ENCODE measurements at regions not wholly inside any gene's neighbourhood (a gene's known extent, or its start where the extent isn't known, plus 50 kb on each side); places are given as distances from the start of the nearest gene placed in this dataset.

DNA sequence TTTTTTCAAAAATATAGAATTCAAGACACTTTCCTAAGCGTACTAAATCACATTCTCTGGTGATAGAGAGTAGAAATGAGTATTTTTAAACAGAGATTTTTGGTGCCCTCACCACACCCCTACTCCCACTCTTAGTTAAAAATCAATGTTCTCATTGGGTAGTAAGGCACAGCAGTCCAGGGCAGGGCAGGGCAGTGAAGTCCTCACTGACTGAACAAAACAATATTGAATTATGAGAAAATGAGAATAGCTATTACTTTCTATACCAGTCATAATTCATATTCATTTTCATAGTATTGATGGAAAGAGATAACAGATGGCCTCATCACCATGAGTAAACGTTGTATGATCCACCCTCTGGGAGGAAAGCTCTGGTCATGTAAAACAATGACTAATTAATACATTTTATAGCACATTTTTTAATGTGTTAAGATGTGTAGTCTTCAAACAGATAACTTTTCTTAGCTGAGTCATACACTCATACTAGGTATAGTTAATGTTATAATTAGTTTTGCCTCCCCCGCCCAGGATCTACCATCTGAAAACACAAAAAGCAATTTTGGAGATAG is 686.1 kb downstream of the KCNJ3 start:
- H3K4me1 ChIP-seq (ENCODE audit: control extremely low read depth in 1 of 4, control insufficient read depth in 4 of 4, insufficient read depth in 4 of 4, low read length in 3 of 4): peaks cover 0 to 4% (median 0%) of the 10 kb centered on the region in 4 experiments
- H3K27ac ChIP-seq (ENCODE audit: insufficient read depth in 1 of 2, low read depth in 1 of 2, low read length in 2 of 2, poor library complexity in 1 of 2, severe bottlenecking in 2 of 2): no peak overlapping the region
- no peak overlapping the region for H3K4me3 ChIP-seq (ENCODE audit: control insufficient read depth in 1 of 7, extremely low read depth in 1 of 7, insufficient read depth in 4 of 7, low read depth in 2 of 7, low read length in 6 of 7)
- H3K27me3 ChIP-seq (replicated peaks in 2 of 5; ENCODE audit: control insufficient read depth in 4 of 5, insufficient read depth in 5 of 5, low read length in 4 of 5): no peaks in the 10 kb centered on the region
- no peaks in the 10 kb centered on the region for H3K9me3 ChIP-seq (ENCODE audit: control extremely low read depth in 1 of 5, control insufficient read depth in 4 of 5, insufficient read depth in 2 of 5, low read depth in 1 of 5, low read length in 4 of 5)
- no CpG with 5 or more reads among the region's 3 CpGs for WGBS (ENCODE audit: insufficient coverage)
- DNase-seq: no peak
- CTCF ChIA-PET: interaction anchor here (1.7 kb wide), 1 partner anchor 15 kb away, joined by 3 read pairs; no protein-coding TSS in a partner anchor
- no peaks in the 10 kb centered on the region for H3K36me3 ChIP-seq (ENCODE audit: control insufficient read depth in 4 of 4, insufficient read depth in 4 of 4, low read length in 3 of 4)
- POLR2A ChIA-PET: no interaction called here

DNA sequence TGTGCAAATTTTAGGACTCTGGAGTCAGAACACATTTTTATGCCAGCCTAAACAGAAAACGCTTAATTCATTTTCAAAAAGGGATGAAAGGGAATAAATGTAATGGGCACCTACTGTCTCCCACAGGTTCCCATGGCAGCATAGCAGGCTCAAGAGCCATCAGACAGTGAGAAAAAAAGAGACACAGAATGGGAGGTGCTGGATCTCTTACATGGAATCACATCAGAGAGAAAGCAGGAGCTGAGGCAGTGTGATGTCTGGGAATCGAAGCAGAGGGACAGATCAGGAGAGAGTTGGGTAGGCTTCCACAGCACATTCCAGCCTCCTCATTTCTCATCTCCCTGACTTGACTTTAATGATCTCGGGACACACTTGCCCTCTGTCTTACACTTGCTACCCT is 684.3 kb downstream of the KCNJ3 start:
- CTCF ChIA-PET: no interaction called here
- 93% methylated on average over 2 of the region's 3 CpGs for WGBS (ENCODE audit: insufficient coverage)
- Histone ChIP-seq H3K9me3 (ENCODE audit: control extremely low read depth in 1 of 5, control insufficient read depth in 4 of 5, insufficient read depth in 2 of 5, low read depth in 1 of 5, low read length in 4 of 5) (no peaks in the 10 kb centered on the region), H3K4me3 (ENCODE audit: control insufficient read depth in 1 of 7, extremely low read depth in 1 of 7, insufficient read depth in 4 of 7, low read depth in 2 of 7, low read length in 6 of 7) (no peak overlapping the region), H3K27me3 (replicated peaks in 2 of 5; ENCODE audit: control insufficient read depth in 4 of 5, insufficient read depth in 5 of 5, low read length in 4 of 5) (no peaks in the 10 kb centered on the region), H3K27ac (ENCODE audit: insufficient read depth in 1 of 2, low read depth in 1 of 2, low read length in 2 of 2, poor library complexity in 1 of 2, severe bottlenecking in 2 of 2) (no peak overlapping the region), H3K36me3 (ENCODE audit: control insufficient read depth in 4 of 4, insufficient read depth in 4 of 4, low read length in 3 of 4) (no peaks in the 10 kb centered on the region), H3K4me1 (ENCODE audit: control extremely low read depth in 1 of 4, control insufficient read depth in 4 of 4, insufficient read depth in 4 of 4, low read length in 3 of 4) (peaks cover 0 to 16% (median 3%) of the 10 kb centered on the region in 4 experiments)
- POLR2A ChIA-PET: no interaction called here
- DNase-seq: no peak

DNA sequence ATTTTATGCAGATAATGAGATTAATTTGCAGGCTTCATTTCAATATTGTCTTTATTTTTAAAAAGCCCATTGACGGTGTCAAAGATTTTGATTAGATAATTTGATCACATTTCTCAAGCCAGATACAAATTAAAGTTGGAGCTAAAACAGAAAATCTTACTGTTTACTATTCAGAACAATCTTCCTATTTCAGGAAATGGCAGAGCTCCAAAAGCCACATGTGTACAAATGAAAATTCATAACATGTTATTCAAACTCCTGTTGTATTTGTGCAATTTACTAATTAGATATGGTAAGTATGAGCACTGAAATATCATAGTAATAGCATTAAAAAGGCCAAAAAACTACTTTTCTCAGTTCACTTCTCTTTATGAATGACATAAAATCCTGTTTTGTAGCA is 682.9 kb downstream of the KCNJ3 start:
- CTCF ChIA-PET: no interaction called here
- WGBS (ENCODE audit: insufficient coverage): no CpG with 5 or more reads among the region's 1 CpG
- no peaks in the 10 kb centered on the region for H3K9me3 ChIP-seq (ENCODE audit: control extremely low read depth in 1 of 5, control insufficient read depth in 4 of 5, insufficient read depth in 2 of 5, low read depth in 1 of 5, low read length in 4 of 5)
- DNase-seq: no peak
- POLR2A ChIA-PET: no interaction called here
- no peaks in the 10 kb centered on the region for H3K27me3 ChIP-seq (replicated peaks in 2 of 5; ENCODE audit: control insufficient read depth in 4 of 5, insufficient read depth in 5 of 5, low read length in 4 of 5)
- no peak overlapping the region for H3K4me3 ChIP-seq (ENCODE audit: control insufficient read depth in 1 of 7, extremely low read depth in 1 of 7, insufficient read depth in 4 of 7, low read depth in 2 of 7, low read length in 6 of 7)
- H3K36me3 ChIP-seq (ENCODE audit: control insufficient read depth in 4 of 4, insufficient read depth in 4 of 4, low read length in 3 of 4): no peaks in the 10 kb centered on the region
- H3K27ac ChIP-seq (ENCODE audit: insufficient read depth in 1 of 2, low read depth in 1 of 2, low read length in 2 of 2, poor library complexity in 1 of 2, severe bottlenecking in 2 of 2): no peak overlapping the region
- peaks cover 0 to 21% (median 4%) of the 10 kb centered on the region in 4 experiments for H3K4me1 ChIP-seq (ENCODE audit: control extremely low read depth in 1 of 4, control insufficient read depth in 4 of 4, insufficient read depth in 4 of 4, low read length in 3 of 4)

DNA sequence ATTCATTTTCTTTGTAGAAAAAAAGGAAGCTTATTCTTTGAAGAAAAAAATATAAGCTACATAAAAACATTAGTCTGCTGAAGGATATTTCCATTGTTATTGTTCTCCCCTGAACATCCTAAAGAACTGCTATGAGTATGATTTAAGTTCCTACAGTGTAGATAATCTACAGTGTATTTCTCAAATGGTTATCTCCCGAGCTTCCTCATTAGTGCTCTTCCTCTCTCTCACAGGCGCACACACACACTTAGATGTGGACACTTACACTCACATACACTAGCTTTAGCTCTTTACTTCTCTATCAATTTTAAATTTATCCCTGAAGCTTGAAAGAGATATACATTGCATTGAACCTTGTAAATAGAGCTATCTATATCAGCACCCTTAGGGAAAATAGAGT is 681.0 kb downstream of the KCNJ3 start:
- DNase-seq: peak in 2 of 3 donors; percentile 25 to 50
- H3K36me3 ChIP-seq (ENCODE audit: control insufficient read depth in 4 of 4, insufficient read depth in 4 of 4, low read length in 3 of 4): no peaks in the 10 kb centered on the region
- no peaks in the 10 kb centered on the region for H3K27me3 ChIP-seq (replicated peaks in 2 of 5; ENCODE audit: control insufficient read depth in 4 of 5, insufficient read depth in 5 of 5, low read length in 4 of 5)
- POLR2A ChIA-PET: no interaction called here
- H3K27ac ChIP-seq (ENCODE audit: insufficient read depth in 1 of 2, low read depth in 1 of 2, low read length in 2 of 2, poor library complexity in 1 of 2, severe bottlenecking in 2 of 2): no peak overlapping the region
- H3K9me3 ChIP-seq (ENCODE audit: control extremely low read depth in 1 of 5, control insufficient read depth in 4 of 5, insufficient read depth in 2 of 5, low read depth in 1 of 5, low read length in 4 of 5): no peaks in the 10 kb centered on the region
- WGBS (ENCODE audit: insufficient coverage): no CpG with 5 or more reads among the region's 2 CpGs
- CTCF ChIA-PET: interaction anchor here (0.6 to 4.5 kb wide), 6 partner anchors 9 to 1209 kb away, joined by 3 to 22 read pairs (median 3); no protein-coding TSS in a partner anchor
- H3K4me3 ChIP-seq (ENCODE audit: control insufficient read depth in 1 of 7, extremely low read depth in 1 of 7, insufficient read depth in 4 of 7, low read depth in 2 of 7, low read length in 6 of 7): no peak overlapping the region
- peaks cover 0 to 21% (median 4%) of the 10 kb centered on the region in 4 experiments for H3K4me1 ChIP-seq (ENCODE audit: control extremely low read depth in 1 of 4, control insufficient read depth in 4 of 4, insufficient read depth in 4 of 4, low read length in 3 of 4)

DNA sequence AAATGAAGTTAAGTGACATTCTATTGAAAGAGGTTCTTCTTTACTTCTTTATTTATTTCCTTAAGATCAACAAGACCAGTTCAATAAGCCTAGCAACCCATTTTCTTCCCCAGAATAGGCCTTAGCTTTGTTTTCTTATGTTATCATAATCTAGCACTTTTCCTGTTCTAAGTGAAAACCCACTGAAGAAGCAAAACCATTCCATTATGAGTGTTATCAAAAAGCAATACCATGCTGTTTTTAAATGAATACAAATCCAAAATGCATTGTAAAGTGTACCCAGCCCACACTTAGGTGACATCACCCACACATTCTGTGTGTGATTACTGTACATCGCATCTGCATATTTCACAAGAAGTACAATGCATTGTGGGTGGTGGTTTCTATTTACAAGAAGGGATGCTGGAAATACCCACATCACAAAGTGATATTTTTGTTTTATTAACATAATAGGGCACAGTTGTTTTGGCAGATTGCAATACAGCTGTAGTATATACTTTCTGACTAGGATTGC is 679.5 kb downstream of the KCNJ3 start:
- H3K27ac ChIP-seq (ENCODE audit: insufficient read depth in 1 of 2, low read depth in 1 of 2, low read length in 2 of 2, poor library complexity in 1 of 2, severe bottlenecking in 2 of 2): peak overlapping the region in 1 of 2 experiments; percentile 31
- peaks cover 0 to 21% (median 4%) of the 10 kb centered on the region in 4 experiments for H3K4me1 ChIP-seq (ENCODE audit: control extremely low read depth in 1 of 4, control insufficient read depth in 4 of 4, insufficient read depth in 4 of 4, low read length in 3 of 4)
- peak in 2 of 3 donors; percentile 64 to 78 for DNase-seq
- no peak overlapping the region for H3K4me3 ChIP-seq (ENCODE audit: control insufficient read depth in 1 of 7, extremely low read depth in 1 of 7, insufficient read depth in 4 of 7, low read depth in 2 of 7, low read length in 6 of 7)
- ChIA-PET CTCF (interaction anchor here (0.7 to 4.5 kb wide), 13 partner anchors 12 to 1815 kb away, joined by 3 to 22 read pairs (median 3); no protein-coding TSS in a partner anchor), POLR2A (no interaction called here)
- no CpG with 5 or more reads among the region's 1 CpG for WGBS (ENCODE audit: insufficient coverage)
- H3K9me3 ChIP-seq (ENCODE audit: control extremely low read depth in 1 of 5, control insufficient read depth in 4 of 5, insufficient read depth in 2 of 5, low read depth in 1 of 5, low read length in 4 of 5): no peaks in the 10 kb centered on the region
- H3K27me3 ChIP-seq (replicated peaks in 2 of 5; ENCODE audit: control insufficient read depth in 4 of 5, insufficient read depth in 5 of 5, low read length in 4 of 5): no peaks in the 10 kb centered on the region
- H3K36me3 ChIP-seq (ENCODE audit: control insufficient read depth in 4 of 4, insufficient read depth in 4 of 4, low read length in 3 of 4): no peaks in the 10 kb centered on the region

DNA sequence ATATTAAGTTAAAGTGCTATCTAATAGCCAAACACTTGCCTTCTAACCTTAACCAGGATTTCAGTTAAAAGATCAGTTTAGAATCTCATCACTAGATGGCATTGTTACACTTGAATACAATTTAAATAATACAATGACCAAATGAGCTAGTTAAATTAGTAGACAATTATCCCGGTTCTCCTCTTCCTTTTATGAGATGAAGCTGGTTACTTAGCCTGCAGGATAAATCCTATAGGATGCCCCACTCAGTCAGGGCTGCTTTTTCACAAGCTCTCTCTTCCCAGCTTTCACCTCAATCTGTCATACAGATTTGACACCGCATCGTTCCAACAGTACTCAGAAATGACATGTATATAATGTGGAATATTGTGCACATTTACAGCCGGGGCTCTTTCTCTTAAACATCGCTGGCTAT is 678.8 kb downstream of the KCNJ3 start:
- 100% methylated on average over 1 of the region's 5 CpGs for WGBS (ENCODE audit: insufficient coverage)
- Histone ChIP-seq H3K9me3 (ENCODE audit: control extremely low read depth in 1 of 5, control insufficient read depth in 4 of 5, insufficient read depth in 2 of 5, low read depth in 1 of 5, low read length in 4 of 5) (no peaks in the 10 kb centered on the region), H3K27me3 (replicated peaks in 2 of 5; ENCODE audit: control insufficient read depth in 4 of 5, insufficient read depth in 5 of 5, low read length in 4 of 5) (no peaks in the 10 kb centered on the region), H3K4me3 (ENCODE audit: control insufficient read depth in 1 of 7, extremely low read depth in 1 of 7, insufficient read depth in 4 of 7, low read depth in 2 of 7, low read length in 6 of 7) (no peak overlapping the region), H3K27ac (ENCODE audit: insufficient read depth in 1 of 2, low read depth in 1 of 2, low read length in 2 of 2, poor library complexity in 1 of 2, severe bottlenecking in 2 of 2) (peak overlapping the region in 1 of 2 experiments; percentile 31), H3K36me3 (ENCODE audit: control insufficient read depth in 4 of 4, insufficient read depth in 4 of 4, low read length in 3 of 4) (no peaks in the 10 kb centered on the region), H3K4me1 (ENCODE audit: control extremely low read depth in 1 of 4, control insufficient read depth in 4 of 4, insufficient read depth in 4 of 4, low read length in 3 of 4) (peaks cover 0 to 21% (median 4%) of the 10 kb centered on the region in 4 experiments)
- peak; percentile 32 to 65 (median 59) for DNase-seq
- ChIA-PET POLR2A (no interaction called here), CTCF (interaction anchor here (0.7 to 4.5 kb wide), 15 partner anchors 9 to 1816 kb away, joined by 3 to 22 read pairs (median 3); no protein-coding TSS in a partner anchor)

DNA sequence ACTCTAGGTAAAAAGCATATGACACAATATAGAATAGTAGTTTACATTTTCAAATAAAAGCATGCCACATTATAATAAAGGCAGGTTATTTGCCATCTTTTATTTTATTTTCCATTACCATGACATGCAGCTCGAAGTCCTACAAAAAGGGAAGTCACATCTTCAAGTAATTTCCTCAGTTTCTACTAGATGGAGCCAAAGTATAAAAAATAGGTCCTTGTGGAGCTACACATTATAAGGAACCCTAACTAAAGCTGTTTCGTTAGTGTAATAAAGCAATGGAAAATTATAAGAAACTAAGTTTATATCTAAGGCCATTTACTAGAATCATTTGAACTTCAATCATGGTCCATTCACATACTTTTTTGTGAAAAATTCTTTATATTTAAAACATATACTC is 674.5 kb downstream of the KCNJ3 start:
- no peaks in the 10 kb centered on the region for H3K9me3 ChIP-seq (ENCODE audit: control extremely low read depth in 1 of 5, control insufficient read depth in 4 of 5, insufficient read depth in 2 of 5, low read depth in 1 of 5, low read length in 4 of 5)
- no CpG with 5 or more reads among the region's 2 CpGs for WGBS (ENCODE audit: insufficient coverage)
- H3K36me3 ChIP-seq (ENCODE audit: control insufficient read depth in 4 of 4, insufficient read depth in 4 of 4, low read length in 3 of 4): no peaks in the 10 kb centered on the region
- peak; percentile 36 to 71 (median 69) for DNase-seq
- no peak overlapping the region for H3K27ac ChIP-seq (ENCODE audit: insufficient read depth in 1 of 2, low read depth in 1 of 2, low read length in 2 of 2, poor library complexity in 1 of 2, severe bottlenecking in 2 of 2)
- ChIA-PET POLR2A (no interaction called here), CTCF (interaction anchor here (0.9 to 2.7 kb wide), 8 partner anchors 12 to 1820 kb away, joined by 3 to 13 read pairs (median 3); no protein-coding TSS in a partner anchor)
- peaks cover 0 to 7% (median 2%) of the 10 kb centered on the region in 4 experiments for H3K4me1 ChIP-seq (ENCODE audit: control extremely low read depth in 1 of 4, control insufficient read depth in 4 of 4, insufficient read depth in 4 of 4, low read length in 3 of 4)
- H3K27me3 ChIP-seq (replicated peaks in 2 of 5; ENCODE audit: control insufficient read depth in 4 of 5, insufficient read depth in 5 of 5, low read length in 4 of 5): peaks cover 0 to 2% (median 0%) of the 10 kb centered on the region in 5 experiments
- H3K4me3 ChIP-seq (ENCODE audit: control insufficient read depth in 1 of 7, extremely low read depth in 1 of 7, insufficient read depth in 4 of 7, low read depth in 2 of 7, low read length in 6 of 7): no peak overlapping the region
